ENCODE measurements at regions not wholly inside any gene's neighbourhood (a gene's known extent, or its start where the extent isn't known, plus 50 kb on each side); places are given as distances from the start of the nearest gene placed in this dataset.

GRCh38 chr3:178907081-178907480 lies 164.5 kb downstream of the ZMAT3 start:
- Histone ChIP-seq H3K36me3 (ENCODE audit: control insufficient read depth, insufficient read depth, low read length) (no peaks in the 10 kb centered on the region), H3K4me3 (ENCODE audit: low read length) (no peak overlapping the region), H3K27me3 (ENCODE audit: control insufficient read depth, insufficient read depth, low read length, poor library complexity, severe bottlenecking) (no peaks in the 10 kb centered on the region), H3K9me3 (ENCODE audit: control insufficient read depth, low read length) (no peaks in the 10 kb centered on the region), H3K27ac (ENCODE audit: low read depth, low read length) (no peak overlapping the region), H3K9ac (ENCODE audit: extremely low read depth, low read length, poor library complexity, severe bottlenecking) (no peak overlapping the region), H3K4me1 (ENCODE audit: control insufficient read depth, insufficient read depth, low read length) (no peaks in the 10 kb centered on the region)
- Mint-ChIP-seq H3K36me3 (ENCODE audit: low read depth) (no peaks in the 10 kb centered on the region), H3K27ac (no peak overlapping the region), H3K4me1 (no peaks in the 10 kb centered on the region), H3K4me3 (no peak overlapping the region), H3K9me3 (no peaks in the 10 kb centered on the region), H3K27me3 (ENCODE audit: insufficient read depth) (no peaks in the 10 kb centered on the region)
- WGBS, 2 experiments (ENCODE audit: insufficient coverage in 1 of 2, insufficient read length in 1 of 2), result 87 to 100% methylated on average over 1 of the region's 1 CpG
- no peak for DNase-seq
- TF ChIP-seq CTCF (conservative IDR thresholded peaks at IDR 0.05), result no peak

- H3K36me3 Mint-ChIP-seq (ENCODE audit: low read depth), result no peaks in the 10 kb centered on the region
- Histone ChIP-seq H3K9ac (ENCODE audit: extremely low read depth, low read length, poor library complexity, severe bottlenecking) (no peak overlapping the region), H3K36me3 (ENCODE audit: control insufficient read depth, insufficient read depth, low read length) (no peaks in the 10 kb centered on the region), H3K4me3 (ENCODE audit: low read length) (no peak overlapping the region), H3K27ac (ENCODE audit: low read depth, low read length) (no peak overlapping the region), H3K4me1 (ENCODE audit: control insufficient read depth, insufficient read depth, low read length) (no peaks in the 10 kb centered on the region), H3K27me3 (ENCODE audit: control insufficient read depth, insufficient read depth, low read length, poor library complexity, severe bottlenecking) (no peaks in the 10 kb centered on the region), H3K9me3 (ENCODE audit: control insufficient read depth, low read length) (no peaks in the 10 kb centered on the region)
- DNase-seq, result no peak
- H3K27ac Mint-ChIP-seq, result no peak overlapping the region
- H3K27me3 Mint-ChIP-seq (ENCODE audit: insufficient read depth), result no peaks in the 10 kb centered on the region
- 93 to 100% methylated on average over 1 of the region's 1 CpG for WGBS, 2 experiments (ENCODE audit: insufficient coverage in 1 of 2, insufficient read length in 1 of 2)
- H3K4me3 Mint-ChIP-seq, result no peak overlapping the region
- no peaks in the 10 kb centered on the region for H3K9me3 Mint-ChIP-seq
- no peaks in the 10 kb centered on the region for H3K4me1 Mint-ChIP-seq
- TF ChIP-seq CTCF (conservative IDR thresholded peaks at IDR 0.05), result no peak
Observed at GRCh38 chr3:178901204-178901603, 170.4 kb downstream of the ZMAT3 start.

GRCh38 chr3:178900029-178900646 lies 171.5 kb downstream of the ZMAT3 start:
- Histone ChIP-seq H3K27me3 (ENCODE audit: control insufficient read depth, insufficient read depth, low read length, poor library complexity, severe bottlenecking) (no peaks in the 10 kb centered on the region), H3K36me3 (ENCODE audit: control insufficient read depth, insufficient read depth, low read length) (no peaks in the 10 kb centered on the region), H3K9me3 (ENCODE audit: control insufficient read depth, low read length) (no peaks in the 10 kb centered on the region), H3K4me3 (ENCODE audit: low read length) (no peak overlapping the region), H3K27ac (ENCODE audit: low read depth, low read length) (no peak overlapping the region), H3K9ac (ENCODE audit: extremely low read depth, low read length, poor library complexity, severe bottlenecking) (no peak overlapping the region), H3K4me1 (ENCODE audit: control insufficient read depth, insufficient read depth, low read length) (no peaks in the 10 kb centered on the region)
- H3K4me1 Mint-ChIP-seq, result no peaks in the 10 kb centered on the region
- no peak overlapping the region for H3K27ac Mint-ChIP-seq
- no peaks in the 10 kb centered on the region for H3K36me3 Mint-ChIP-seq (ENCODE audit: low read depth)
- no peak for DNase-seq
- H3K27me3 Mint-ChIP-seq (ENCODE audit: insufficient read depth), result no peaks in the 10 kb centered on the region
- H3K4me3 Mint-ChIP-seq, result no peak overlapping the region
- no peak for TF ChIP-seq CTCF (conservative IDR thresholded peaks at IDR 0.05)
- H3K9me3 Mint-ChIP-seq, result no peaks in the 10 kb centered on the region

Measured in endodermal cell (in vitro differentiated cells).